ENCODE measurements at regions not wholly inside any gene's neighbourhood (a gene's known extent, or its start where the extent isn't known, plus 50 kb on each side); places are given as distances from the start of the nearest gene placed in this dataset.

GRCh38 chr10:78763651-78764395 lies 304.9 kb upstream of the ZMIZ1 start:
- TF ChIP-seq CTCF (IDR thresholded peaks at IDR 0.05) (no peak), POLR2A (IDR thresholded peaks at IDR 0.05) (no peak), EP300 (IDR thresholded peaks at IDR 0.05) (no peak)
